Stimulated activated effector memory CD8-positive, alpha-beta T cell treated with anti-CD3 and anti-CD28 coated beads, Interleukin-12 subunit alpha, Interleukin-12 subunit beta, amount 100 ng/mL, for 72 hours (primary cell): ENCODE measurements at regions not wholly inside any gene's neighbourhood (a gene's known extent, or its start where the extent isn't known, plus 50 kb on each side); places are given as distances from the start of the nearest gene placed in this dataset.
A peak's percentile ranks its signal among the peaks of the same experiment; 100 is the strongest.

Source experiments
- ATAC-seq: fragments of 150-1000 bp; cut with Tn5 transposase; 2 replicates; pipeline ENCODE4 v1.10.0; 2021
- DNase-seq, 2 donors: peaks; one replicate each; pipeline ENCODE4 v3.0.0; 2021 to 2022; ENCODE audit warnings: low spot score in 2 of 2
- H3K27ac Mint-ChIP-seq: one replicate; pipeline ENCODE4 v1.8.0; 2022; ENCODE audit warnings: mild to moderate bottlenecking, mixed read lengths
- H3K36me3 Mint-ChIP-seq: one replicate; pipeline ENCODE4 v1.8.0; 2022; ENCODE audit warnings: mild to moderate bottlenecking, mixed read lengths
- H3K4me1 Mint-ChIP-seq: one replicate; pipeline ENCODE4 v1.8.0; 2022; ENCODE audit warnings: mixed read lengths
- H3K4me3 Mint-ChIP-seq: one replicate; pipeline ENCODE4 v1.8.0; 2022; ENCODE audit warnings: mild to moderate bottlenecking, mixed read lengths
- H3K9me3 Mint-ChIP-seq: one replicate; pipeline ENCODE4 v1.8.0; 2022; ENCODE audit warnings: mixed read lengths

DNA sequence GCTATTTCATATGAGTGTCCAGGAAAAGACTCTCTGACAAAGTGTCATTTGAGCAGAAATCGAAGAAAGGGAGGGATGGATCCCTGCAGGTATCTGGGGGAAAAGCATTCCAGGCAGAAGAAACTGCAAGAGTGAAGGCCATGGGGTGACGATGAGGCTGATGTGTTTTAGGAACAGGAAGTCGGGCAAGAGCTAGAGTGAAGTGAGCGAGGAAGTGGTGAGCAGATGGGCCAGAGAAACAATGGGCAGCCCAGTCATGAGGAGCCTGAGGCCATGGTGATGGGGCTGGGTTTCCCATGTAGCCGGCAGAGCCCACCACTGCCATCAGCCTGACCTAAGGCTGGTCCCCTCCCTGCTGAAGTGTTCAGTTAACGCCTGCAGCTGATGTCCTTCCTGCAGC is 150.2 kb downstream of the TNFSF13B start:
- DNase-seq (no peak), ATAC-seq (no peak)
- Mint-ChIP-seq H3K27ac (no peak overlapping the region), H3K4me3 (no peak overlapping the region), H3K4me1 (no peaks in the 10 kb centered on the region), H3K36me3 (no peaks in the 10 kb centered on the region), H3K9me3 (no peaks in the 10 kb centered on the region)

GRCh38 chr13:108425056-108425455 is 155.5 kb downstream of the TNFSF13B start:
- no peaks in the 10 kb centered on the region for H3K4me1 Mint-ChIP-seq
- H3K9me3 Mint-ChIP-seq: no peaks in the 10 kb centered on the region
- H3K4me3 Mint-ChIP-seq: no peak overlapping the region
- no peaks in the 10 kb centered on the region for H3K36me3 Mint-ChIP-seq
- DNase-seq: no peak
- no peak for ATAC-seq
- H3K27ac Mint-ChIP-seq: no peak overlapping the region

- Mint-ChIP-seq H3K4me1 (no peaks in the 10 kb centered on the region), H3K9me3 (no peaks in the 10 kb centered on the region), H3K27ac (no peak overlapping the region), H3K4me3 (no peak overlapping the region), H3K36me3 (no peaks in the 10 kb centered on the region)
- no peak for DNase-seq
- ATAC-seq: no peak
Observed at GRCh38 chr13:108426893-108427292, 157.4 kb downstream of the TNFSF13B start.

GRCh38 chr13:108427355-108427754 is 157.8 kb downstream of the TNFSF13B start:
- Mint-ChIP-seq H3K9me3 (no peaks in the 10 kb centered on the region), H3K36me3 (no peaks in the 10 kb centered on the region), H3K27ac (no peak overlapping the region), H3K4me1 (no peaks in the 10 kb centered on the region), H3K4me3 (no peak overlapping the region)
- no peak for ATAC-seq
- DNase-seq: no peak

GRCh38 chr13:108428691-108429090 is 159.2 kb downstream of the TNFSF13B start:
- H3K9me3 Mint-ChIP-seq: no peaks in the 10 kb centered on the region
- ATAC-seq (no peak), DNase-seq (no peak)
- no peaks in the 10 kb centered on the region for H3K4me1 Mint-ChIP-seq
- no peak overlapping the region for H3K4me3 Mint-ChIP-seq
- no peaks in the 10 kb centered on the region for H3K36me3 Mint-ChIP-seq
- no peak overlapping the region for H3K27ac Mint-ChIP-seq

GRCh38 chr13:108433976-108434755 is 164.6 kb downstream of the TNFSF13B start:
- ATAC-seq: no peak

GRCh38 chr13:108435393-108436149 is 166.1 kb downstream of the TNFSF13B start:
- Mint-ChIP-seq H3K4me3 (no peak overlapping the region), H3K36me3 (no peaks in the 10 kb centered on the region), H3K9me3 (peaks cover 3% of the 10 kb centered on the region), H3K4me1 (no peaks in the 10 kb centered on the region), H3K27ac (no peak overlapping the region)
- DNase-seq: no peak
- ATAC-seq: no peak

More at GRCh38 chr13:108433976-108434755, 164.6 kb downstream of the TNFSF13B start:
- no peak overlapping the region for H3K4me3 Mint-ChIP-seq
- no peak for DNase-seq
- peaks cover 3% of the 10 kb centered on the region for H3K9me3 Mint-ChIP-seq
- no peaks in the 10 kb centered on the region for H3K4me1 Mint-ChIP-seq
- H3K36me3 Mint-ChIP-seq: no peaks in the 10 kb centered on the region
- H3K27ac Mint-ChIP-seq: no peak overlapping the region

- H3K4me1 Mint-ChIP-seq: no peaks in the 10 kb centered on the region
- no peak overlapping the region for H3K27ac Mint-ChIP-seq
- no peak for ATAC-seq
- no peaks in the 10 kb centered on the region for H3K36me3 Mint-ChIP-seq
- no peak overlapping the region for H3K4me3 Mint-ChIP-seq
- DNase-seq: no peak
- peaks cover 3% of the 10 kb centered on the region for H3K9me3 Mint-ChIP-seq
Observed at GRCh38 chr13:108437496-108437895, 168.0 kb downstream of the TNFSF13B start.

- H3K27ac Mint-ChIP-seq: no peak overlapping the region
- no peak for ATAC-seq
- no peaks in the 10 kb centered on the region for H3K36me3 Mint-ChIP-seq
Observed at GRCh38 chr13:108439556-108439955, 170.0 kb downstream of the TNFSF13B start.

GRCh38 chr13:108444448-108444847 is 174.9 kb downstream of the TNFSF13B start:
- Mint-ChIP-seq H3K27ac (no peak overlapping the region), H3K4me1 (no peaks in the 10 kb centered on the region), H3K36me3 (no peaks in the 10 kb centered on the region), H3K9me3 (no peaks in the 10 kb centered on the region), H3K4me3 (no peak overlapping the region)
- DNase-seq (no peak), ATAC-seq (no peak)

More at GRCh38 chr13:108439556-108439955, 170.0 kb downstream of the TNFSF13B start:
- no peak for DNase-seq
- Mint-ChIP-seq H3K4me1 (no peaks in the 10 kb centered on the region), H3K4me3 (no peak overlapping the region), H3K9me3 (peaks cover 3% of the 10 kb centered on the region)

- DNase-seq (no peak), ATAC-seq (no peak)
- Mint-ChIP-seq H3K36me3 (no peaks in the 10 kb centered on the region), H3K4me1 (no peaks in the 10 kb centered on the region), H3K4me3 (no peak overlapping the region), H3K27ac (no peak overlapping the region), H3K9me3 (peaks cover 3% of the 10 kb centered on the region)
Observed at GRCh38 chr13:108448891-108449290, 179.4 kb downstream of the TNFSF13B start.

DNA sequence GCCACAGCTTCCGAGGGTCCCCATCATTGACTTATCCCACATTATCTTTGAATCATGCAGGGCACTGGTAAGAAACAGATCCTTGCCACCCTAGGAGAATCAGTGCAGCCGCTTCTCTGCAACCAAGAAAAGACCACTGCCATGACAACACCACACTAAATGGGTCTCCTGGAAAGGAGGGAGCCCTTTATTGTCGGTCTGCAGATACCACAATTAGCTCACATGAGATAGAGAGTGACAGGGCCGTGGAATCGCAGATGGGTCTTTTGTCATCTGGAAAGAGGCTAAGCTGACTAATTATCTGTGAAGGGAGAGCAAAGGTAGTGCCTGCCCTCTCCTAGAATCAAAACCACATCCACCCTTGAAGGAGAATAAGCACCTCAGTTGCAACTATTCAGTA is 178.3 kb upstream of the MYO16 start:
- Mint-ChIP-seq H3K27ac (no peak overlapping the region), H3K4me1 (no peaks in the 10 kb centered on the region), H3K36me3 (no peaks in the 10 kb centered on the region), H3K4me3 (no peak overlapping the region), H3K9me3 (peaks cover 5% of the 10 kb centered on the region)
- DNase-seq: no peak
- no peak for ATAC-seq

DNA sequence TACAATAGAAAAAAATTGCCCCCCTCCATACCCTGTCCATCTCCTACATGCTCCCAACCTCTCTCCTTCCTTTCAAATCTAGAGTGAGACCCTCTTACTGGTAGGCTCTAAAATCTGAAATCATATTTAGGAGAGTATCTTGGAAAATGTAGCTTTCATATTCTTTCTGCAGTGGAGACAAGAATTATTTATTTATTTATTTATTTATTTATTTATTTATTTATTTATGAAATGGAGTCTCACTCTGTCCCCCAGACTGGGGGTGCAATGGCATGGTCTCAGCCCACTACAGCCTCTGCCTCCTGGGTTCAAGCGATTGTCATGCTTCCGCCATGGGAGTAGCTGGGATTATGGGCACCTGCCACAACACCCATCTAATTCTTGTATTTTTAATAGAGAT is 174.1 kb upstream of the MYO16 start:
- ATAC-seq: no peak
- no peak overlapping the region for H3K27ac Mint-ChIP-seq
- H3K36me3 Mint-ChIP-seq: no peaks in the 10 kb centered on the region
- H3K4me1 Mint-ChIP-seq: no peaks in the 10 kb centered on the region
- H3K4me3 Mint-ChIP-seq: no peak overlapping the region
- no peak for DNase-seq
- peaks cover 9% of the 10 kb centered on the region for H3K9me3 Mint-ChIP-seq

- H3K36me3 Mint-ChIP-seq: no peaks in the 10 kb centered on the region
- H3K4me3 Mint-ChIP-seq: no peak overlapping the region
- H3K27ac Mint-ChIP-seq: no peak overlapping the region
- no peak for DNase-seq
- no peaks in the 10 kb centered on the region for H3K4me1 Mint-ChIP-seq
- H3K9me3 Mint-ChIP-seq: peaks cover 6% of the 10 kb centered on the region
- ATAC-seq: no peak
Observed at GRCh38 chr13:108460043-108460442, 169.4 kb upstream of the MYO16 start.

DNA sequence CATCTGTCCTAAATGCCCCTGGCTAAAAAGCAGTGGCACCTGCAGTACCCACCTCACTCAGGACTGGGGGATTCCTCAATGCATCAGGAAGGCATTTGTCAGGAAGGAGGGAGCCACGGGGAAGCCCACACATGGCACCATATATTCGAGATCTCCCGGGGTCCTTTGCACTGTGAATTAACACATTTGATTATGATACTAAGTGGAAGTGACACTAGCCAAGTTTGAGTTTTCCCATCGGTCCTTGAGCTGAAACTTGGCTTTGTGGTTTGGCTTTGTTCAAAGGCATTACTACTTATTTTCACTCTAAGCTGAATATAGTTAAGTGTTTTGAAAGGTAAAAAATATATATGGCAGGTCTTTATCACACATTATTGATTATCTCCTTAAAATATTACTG is 168.7 kb upstream of the MYO16 start:
- Mint-ChIP-seq H3K4me1 (no peaks in the 10 kb centered on the region), H3K27ac (no peak overlapping the region), H3K9me3 (peaks cover 6% of the 10 kb centered on the region), H3K36me3 (no peaks in the 10 kb centered on the region), H3K4me3 (no peak overlapping the region)
- DNase-seq (no peak), ATAC-seq (no peak)

GRCh38 chr13:108463340-108463739 is 166.1 kb upstream of the MYO16 start:
- no peaks in the 10 kb centered on the region for H3K36me3 Mint-ChIP-seq
- DNase-seq (no peak), ATAC-seq (peak; percentile 88)
- no peaks in the 10 kb centered on the region for H3K4me1 Mint-ChIP-seq
- H3K27ac Mint-ChIP-seq: no peak overlapping the region
- peaks cover 7% of the 10 kb centered on the region for H3K9me3 Mint-ChIP-seq
- no peak overlapping the region for H3K4me3 Mint-ChIP-seq
